GM10248 (cell line): ENCODE measurements at regions not wholly inside any gene's neighbourhood (a gene's known extent, or its start where the extent isn't known, plus 50 kb on each side); places are given as distances from the start of the nearest gene placed in this dataset.

Experiments used
- CTCF ChIA-PET: fragments of 300-600 bp; sonication (Branson Sonifier 250); formaldehyde crosslinking; extraction: SDS; loops from one replicate; lab custom pipeline; 2021; ENCODE audit warnings: antibody characterized with exemption; lab: Yijun Ruan, JAX
- POLR2A ChIA-PET: fragments of 350-650 bp; sonication (Branson Sonifier 250); formaldehyde crosslinking; extraction: SDS; loops from one replicate; lab custom pipeline; 2020; ENCODE audit warnings: antibody characterized with exemption; lab: Yijun Ruan, JAX
- DNase-seq: peaks from one replicate; pipeline ENCODE4 v3.0.0; 2012; ENCODE audit errors: extremely low spot score
- TF ChIP-seq, protein P1 (sequence below): IDR thresholded peaks from 2 replicates; pipeline ENCODE4 v1.5.1; 2012; ENCODE audit warnings: mild to moderate bottlenecking, low read depth; ENCODE audit errors: extremely low read depth, missing control alignments, control extremely low read depth

DNA sequence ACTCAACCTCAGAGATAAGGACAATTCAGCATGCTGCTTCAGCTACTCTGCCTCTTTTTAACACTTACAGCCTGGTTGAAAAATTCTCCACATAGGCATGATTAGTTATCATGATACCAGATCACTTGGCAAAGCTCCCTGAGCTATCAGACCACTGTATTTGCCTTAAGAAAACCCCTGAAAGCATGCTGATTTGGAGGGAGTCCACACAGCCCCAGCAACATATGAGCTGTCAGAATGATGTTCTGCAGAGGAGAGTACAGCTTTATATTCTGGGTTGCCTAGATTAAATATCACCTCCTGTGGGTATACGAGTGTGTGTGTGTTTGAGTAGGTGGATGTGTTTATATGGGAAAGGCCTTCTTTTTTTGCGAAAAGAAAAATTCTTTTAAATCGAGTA lies 170.2 kb upstream of the CHRM2 start:
- no peak for DNase-seq
- POLR2A ChIA-PET: no interaction called here
- CTCF ChIA-PET: no interaction called here
- TF ChIP-seq, protein P1, sequence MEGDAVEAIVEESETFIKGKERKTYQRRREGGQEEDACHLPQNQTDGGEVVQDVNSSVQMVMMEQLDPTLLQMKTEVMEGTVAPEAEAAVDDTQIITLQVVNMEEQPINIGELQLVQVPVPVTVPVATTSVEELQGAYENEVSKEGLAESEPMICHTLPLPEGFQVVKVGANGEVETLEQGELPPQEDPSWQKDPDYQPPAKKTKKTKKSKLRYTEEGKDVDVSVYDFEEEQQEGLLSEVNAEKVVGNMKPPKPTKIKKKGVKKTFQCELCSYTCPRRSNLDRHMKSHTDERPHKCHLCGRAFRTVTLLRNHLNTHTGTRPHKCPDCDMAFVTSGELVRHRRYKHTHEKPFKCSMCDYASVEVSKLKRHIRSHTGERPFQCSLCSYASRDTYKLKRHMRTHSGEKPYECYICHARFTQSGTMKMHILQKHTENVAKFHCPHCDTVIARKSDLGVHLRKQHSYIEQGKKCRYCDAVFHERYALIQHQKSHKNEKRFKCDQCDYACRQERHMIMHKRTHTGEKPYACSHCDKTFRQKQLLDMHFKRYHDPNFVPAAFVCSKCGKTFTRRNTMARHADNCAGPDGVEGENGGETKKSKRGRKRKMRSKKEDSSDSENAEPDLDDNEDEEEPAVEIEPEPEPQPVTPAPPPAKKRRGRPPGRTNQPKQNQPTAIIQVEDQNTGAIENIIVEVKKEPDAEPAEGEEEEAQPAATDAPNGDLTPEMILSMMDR: no peak

DNA sequence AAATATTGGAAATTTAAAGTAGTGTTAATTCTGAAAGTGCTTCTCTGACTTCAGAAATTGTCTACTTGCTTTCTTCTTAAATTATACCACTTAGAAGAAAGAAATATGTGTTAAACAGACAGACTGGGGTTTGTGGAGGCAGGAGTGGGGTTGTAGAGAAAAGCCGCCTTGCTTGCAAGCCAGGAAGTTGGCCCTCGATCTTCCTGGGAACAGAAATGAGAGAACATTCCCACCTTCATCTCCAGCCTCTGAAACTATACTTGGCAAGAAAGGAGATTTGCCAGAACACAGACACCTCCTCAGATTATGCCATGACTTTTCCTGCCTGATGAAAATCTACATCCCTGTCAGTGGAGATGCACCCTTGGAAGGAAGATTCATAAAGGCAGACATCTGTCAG lies 171.2 kb upstream of the CHRM2 start:
- TF ChIP-seq, protein P1: no peak
- DNase-seq: no peak
- POLR2A ChIA-PET: no interaction called here
- CTCF ChIA-PET: no interaction called here

DNA sequence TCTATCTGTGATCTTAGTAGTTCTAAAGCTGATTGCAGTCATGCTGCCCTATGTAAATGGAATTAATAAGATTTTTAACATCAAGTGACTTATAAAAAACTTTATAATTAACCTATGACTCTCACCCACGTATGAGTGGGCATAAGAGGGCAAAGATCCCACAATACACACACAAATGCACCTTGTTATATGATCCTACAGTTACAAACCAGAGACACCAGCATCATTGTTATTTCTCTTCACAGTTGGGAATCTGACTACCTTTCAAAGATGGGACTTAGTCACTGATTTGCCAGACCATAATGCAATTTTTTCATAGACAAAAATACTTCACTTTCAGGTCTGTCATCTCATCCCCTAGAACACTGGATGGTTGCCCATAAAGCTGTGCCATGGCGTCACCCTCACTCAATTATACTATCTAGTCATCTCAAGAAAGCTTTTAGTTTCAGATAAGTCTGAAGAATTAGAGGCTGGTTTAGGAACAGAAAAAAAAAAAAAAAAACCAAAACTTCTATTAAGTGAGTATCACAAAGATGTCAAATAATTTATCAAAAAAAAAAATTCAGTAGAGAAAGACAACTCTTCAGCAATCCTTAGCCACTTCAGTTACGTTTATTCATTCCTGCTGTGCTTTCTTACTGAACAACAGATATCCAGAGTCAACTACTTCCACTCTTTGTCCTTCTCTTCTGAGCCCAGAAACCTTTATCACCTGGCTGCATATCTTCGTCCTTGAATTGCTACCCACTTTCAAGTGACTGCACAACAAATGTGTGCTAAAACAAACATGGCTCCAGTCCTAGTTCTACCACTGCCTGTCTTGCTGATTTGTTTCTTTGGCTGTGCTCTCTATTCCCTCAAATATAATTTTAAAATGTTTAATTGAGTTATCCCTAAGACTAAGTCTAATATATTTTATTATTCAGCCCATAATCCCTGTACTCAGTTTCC lies 175.0 kb upstream of the CHRM2 start:
- ChIA-PET POLR2A (no interaction called here), CTCF (no interaction called here)
- DNase-seq: no peak
- TF ChIP-seq, protein P1: no peak

DNA sequence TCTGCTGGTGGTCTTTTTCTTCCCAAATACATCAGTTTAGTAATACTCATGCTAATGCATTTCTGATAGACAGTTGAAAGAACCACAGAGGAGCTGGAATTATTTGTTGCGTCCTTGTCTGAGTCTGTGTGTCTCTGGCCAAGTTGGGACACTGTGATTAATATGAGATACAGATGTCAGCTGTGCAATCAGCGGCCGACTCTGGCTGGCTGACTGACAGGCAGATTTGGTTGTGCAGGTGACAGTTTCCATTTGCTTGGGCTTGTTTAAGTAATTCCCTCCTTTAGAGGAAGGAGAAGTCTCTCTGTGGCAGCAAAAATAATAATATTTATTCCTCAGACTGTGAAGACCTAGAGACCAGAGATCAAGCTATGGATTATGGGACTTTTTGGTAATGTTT lies 176.2 kb upstream of the CHRM2 start:
- no peak for DNase-seq
- ChIA-PET CTCF (interaction anchor here (0.9 kb wide), 1 partner anchor 9 kb away, joined by 3 read pairs; no protein-coding TSS in a partner anchor), POLR2A (no interaction called here)
- TF ChIP-seq, protein P1: no peak

DNA sequence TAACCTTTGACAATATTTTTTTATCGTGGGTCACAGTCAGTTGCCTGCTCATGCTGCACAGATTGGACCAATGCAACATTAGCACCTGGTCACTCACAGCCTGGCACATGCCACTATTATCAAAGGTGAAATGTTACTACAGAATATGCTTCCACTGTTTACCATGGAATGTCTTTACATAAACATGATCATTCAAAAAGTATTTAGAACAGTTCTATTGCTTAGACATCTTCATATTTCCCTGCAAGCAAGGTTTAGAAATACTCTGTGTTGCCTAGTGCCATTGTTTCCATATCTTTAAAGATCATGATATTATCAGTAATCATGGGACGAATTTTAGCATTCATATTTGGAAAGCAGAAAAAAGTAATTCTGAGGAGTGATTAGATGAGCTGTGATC lies 179.9 kb upstream of the CHRM2 start:
- CTCF ChIA-PET: interaction anchor here (1.3 kb wide), 1 partner anchor 31 kb away, joined by 3 read pairs; no protein-coding TSS in a partner anchor
- POLR2A ChIA-PET: no interaction called here
- no peak for DNase-seq
- TF ChIP-seq, protein P1: no peak

DNA sequence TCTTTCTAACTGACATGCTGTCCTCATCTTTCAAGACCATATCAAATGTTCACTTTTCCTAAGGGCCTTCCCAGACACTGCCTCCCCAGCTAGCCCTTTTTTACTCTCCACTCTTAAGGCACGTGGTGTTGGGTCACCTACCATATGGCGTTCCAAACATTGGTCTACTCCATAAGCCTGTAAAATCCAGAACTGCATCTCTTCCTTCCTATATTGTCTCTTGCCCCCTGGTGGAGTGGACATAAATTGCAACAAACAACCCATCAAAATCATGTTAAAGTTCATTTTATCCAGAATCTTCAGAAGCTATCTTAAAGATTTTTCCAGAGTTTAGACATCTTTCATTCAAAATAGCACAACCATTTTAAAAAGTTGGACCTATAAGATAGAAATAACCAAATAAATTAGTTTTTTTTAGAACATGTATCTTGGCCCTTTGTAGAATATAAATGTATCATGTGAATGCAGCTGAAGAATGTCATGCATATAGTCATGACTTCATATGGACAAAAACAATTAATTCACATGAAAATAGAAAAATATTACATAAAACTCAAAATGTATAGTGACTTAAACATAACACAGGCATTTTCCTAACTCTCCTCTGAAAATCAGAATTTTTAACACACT lies 180.6 kb upstream of the CHRM2 start:
- ChIA-PET POLR2A (no interaction called here), CTCF (interaction anchor here (0.6 to 1.9 kb wide), 4 partner anchors 8 to 32 kb away, joined by 3 to 8 read pairs (median 5); no protein-coding TSS in a partner anchor)
- TF ChIP-seq, protein P1: peak; percentile 23
- peak; percentile 15 for DNase-seq
